Muscle of leg (tissue), 3 donors: ENCODE measurements at regions not wholly inside any gene's neighbourhood (a gene's known extent, or its start where the extent isn't known, plus 50 kb on each side); places are given as distances from the start of the nearest gene placed in this dataset.

Source experiments
- DNase-seq: peaks from one replicate; pipeline ENCODE4 v3.0.0; 2013
- H3K27ac ChIP-seq: one replicate; pipeline ENCODE4 v1.5.1; 2013; ENCODE audit warnings: mild to moderate bottlenecking, low read length, control low read depth
- H3K27me3 ChIP-seq: one replicate; pipeline ENCODE4 v1.6.1; 2013; ENCODE audit warnings: low read length; ENCODE audit not compliant: control insufficient read depth, insufficient read depth
- H3K36me3 ChIP-seq: one replicate; pipeline ENCODE4 v1.6.1; 2013; ENCODE audit warnings: low read length; ENCODE audit not compliant: control insufficient read depth, insufficient read depth
- H3K4me1 ChIP-seq: one replicate; pipeline ENCODE4 v1.6.1; 2013; ENCODE audit warnings: low read length; ENCODE audit not compliant: control insufficient read depth, insufficient read depth
- H3K4me3 ChIP-seq: one replicate; pipeline ENCODE4 v1.5.1; 2013; ENCODE audit warnings: low read length, control low read depth
- H3K9me3 ChIP-seq: replicated peaks from 2 replicates; pipeline ENCODE4 v1.6.1; 2013; ENCODE audit warnings: low read depth, low read length; ENCODE audit not compliant: control insufficient read depth
- WGBS: methylation state at CpG from one replicate; pipeline ENCODE4 v1.1.5; 2013; ENCODE audit warnings: missing lambda C conversion rate; ENCODE audit not compliant: insufficient coverage; 5-methylcytosine and 5-hydroxymethylcytosine counted together

DNA sequence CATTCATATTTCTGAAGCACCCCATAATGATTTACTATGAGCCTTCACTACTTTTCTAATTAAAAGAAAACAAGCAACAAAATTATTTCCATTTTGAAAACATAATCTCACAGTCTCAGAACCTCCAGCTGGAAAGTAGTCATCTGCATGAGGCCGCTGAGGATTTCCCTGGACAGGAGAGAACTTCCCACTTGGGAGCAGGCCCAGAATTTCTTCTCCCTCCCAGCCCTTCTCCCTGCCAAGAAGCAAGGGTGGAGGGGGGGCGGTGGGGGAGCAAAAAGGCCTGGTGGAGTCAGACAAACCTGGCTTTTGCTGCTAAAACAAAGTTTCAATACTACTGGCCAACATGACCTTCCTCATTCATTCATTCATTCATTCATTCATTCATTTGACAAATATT, 167.3 kb downstream of the PJA1 start:
- Histone ChIP-seq H3K27me3 (peaks cover 29% of the 10 kb centered on the region), H3K4me1 (peaks cover 31% of the 10 kb centered on the region), H3K36me3 (no peaks in the 10 kb centered on the region), H3K4me3 (no peak overlapping the region), H3K27ac (peak overlapping the region; percentile 55), H3K9me3 (no peaks in the 10 kb centered on the region)
- peak; percentile 89 for DNase-seq
- WGBS, result no CpG with 5 or more reads among the region's 2 CpGs

DNA sequence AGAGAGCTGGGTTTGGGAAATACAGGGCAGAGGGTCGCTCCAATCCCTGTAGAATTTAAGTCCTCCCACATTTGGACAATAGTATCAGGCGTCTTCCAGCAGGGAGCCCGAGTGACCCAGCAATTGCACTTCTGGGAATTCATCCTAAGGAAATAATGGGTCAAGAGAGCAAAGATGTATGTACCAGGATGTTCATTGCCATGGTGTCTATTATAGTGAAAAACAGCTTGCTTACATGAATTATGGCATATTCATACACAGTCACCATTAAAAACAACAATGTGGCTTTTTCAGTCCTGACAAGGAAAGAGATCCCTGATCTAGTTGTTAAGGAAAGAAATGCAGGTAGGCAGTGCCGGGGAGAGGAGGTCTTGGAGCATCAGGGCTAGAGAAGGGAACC, 167.7 kb downstream of the PJA1 start:
- DNase-seq, result no peak
- H3K9me3 ChIP-seq, result no peaks in the 10 kb centered on the region
- H3K4me1 ChIP-seq, result peaks cover 31% of the 10 kb centered on the region
- H3K4me3 ChIP-seq, result no peak overlapping the region
- H3K27me3 ChIP-seq, result peaks cover 29% of the 10 kb centered on the region
- H3K36me3 ChIP-seq, result no peaks in the 10 kb centered on the region
- H3K27ac ChIP-seq, result peak overlapping the region; percentile 55
- no CpG with 5 or more reads among the region's 4 CpGs for WGBS

DNA sequence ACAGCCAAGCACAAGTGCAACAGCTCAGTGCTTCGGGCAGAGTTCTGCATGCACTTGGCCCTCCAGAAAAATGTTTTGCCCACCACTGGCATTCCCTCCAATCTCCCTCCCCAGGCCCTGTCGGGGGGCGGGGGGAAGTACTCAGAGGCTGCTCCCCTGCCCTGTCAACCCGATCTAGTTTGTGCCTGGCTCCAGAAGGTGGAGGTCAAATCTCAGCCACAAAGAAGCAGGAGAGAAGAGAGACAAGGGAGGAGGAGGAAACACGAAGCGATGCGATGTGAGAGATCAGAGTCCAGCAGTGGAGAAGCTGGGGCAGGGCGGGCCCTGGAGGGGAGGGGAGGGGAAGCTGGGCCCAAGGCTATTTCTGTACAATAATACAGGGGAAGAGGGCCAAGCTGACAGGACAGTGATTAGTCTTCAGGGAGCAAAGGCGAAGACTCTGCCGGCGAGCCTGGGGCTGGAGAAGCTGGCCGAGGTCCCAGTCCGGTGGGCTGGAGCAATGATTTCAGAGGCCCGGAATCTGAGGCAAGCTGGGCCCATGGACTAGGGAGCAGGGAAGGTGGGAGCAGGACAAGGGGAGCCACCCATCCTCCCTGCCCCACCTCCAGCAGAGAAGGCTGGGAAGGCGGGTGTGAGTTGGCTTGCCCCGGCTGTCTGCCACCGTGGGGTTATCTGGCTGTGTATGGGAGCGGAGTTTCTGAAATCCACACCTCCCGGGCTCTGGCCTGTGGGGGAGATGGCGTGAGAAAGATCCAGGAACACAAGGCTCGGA, 167.1 kb downstream of the EFNB1 start:
- H3K4me3 ChIP-seq, result no peak overlapping the region
- 47% methylated on average over 14 of the region's 21 CpGs for WGBS
- DNase-seq, result peak; percentile 93

DNA sequence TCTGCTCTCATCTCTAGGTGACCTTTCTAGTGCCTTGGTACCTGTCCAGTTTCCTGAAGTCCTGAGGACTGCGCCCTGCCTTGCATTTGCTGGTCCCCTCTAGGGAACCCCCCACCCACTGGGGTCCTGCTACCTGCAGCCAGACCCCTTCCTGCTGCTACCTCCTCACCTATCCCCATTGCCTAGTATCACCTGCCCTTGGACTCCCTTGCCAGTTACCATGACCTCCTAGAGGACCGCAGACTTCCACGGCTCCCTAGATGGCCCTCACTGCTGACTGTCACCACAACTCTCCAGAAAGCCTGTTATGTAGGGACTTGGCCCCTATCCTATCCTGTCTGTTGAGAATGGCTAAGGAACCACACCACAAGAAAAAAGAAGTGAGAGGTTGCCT, 166.6 kb downstream of the EFNB1 start:
- peaks cover 35% of the 10 kb centered on the region for H3K4me1 ChIP-seq
- H3K4me3 ChIP-seq, result no peak overlapping the region

More for the DNA sequence above, 167.1 kb downstream of the EFNB1 start:
- Histone ChIP-seq H3K27ac (peak overlapping the region; percentile 72), H3K9me3 (no peaks in the 10 kb centered on the region), H3K4me1 (peaks cover 31% of the 10 kb centered on the region), H3K36me3 (no peaks in the 10 kb centered on the region), H3K27me3 (peaks cover 36% of the 10 kb centered on the region)

DNA sequence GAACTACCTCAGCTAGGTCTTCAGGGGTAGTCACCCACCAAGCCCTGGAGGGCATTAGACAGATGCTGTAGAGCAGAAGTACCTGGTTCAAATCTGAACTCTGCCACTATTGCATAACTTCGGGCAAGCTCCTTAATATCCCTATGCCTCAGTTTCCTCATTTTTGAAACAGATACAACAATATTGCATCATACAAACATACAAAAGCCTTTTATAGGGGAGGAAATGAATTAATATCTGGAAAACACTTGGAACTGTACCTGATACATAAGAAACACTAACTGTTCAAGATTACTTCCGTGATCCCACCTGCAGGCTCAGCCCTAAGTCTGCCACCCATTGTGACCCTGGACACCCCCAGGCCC, 166.1 kb downstream of the EFNB1 start:
- H3K4me1 ChIP-seq, result peaks cover 40% of the 10 kb centered on the region
- no peak overlapping the region for H3K4me3 ChIP-seq
- H3K27ac ChIP-seq, result no peak overlapping the region
- 94% methylated on average over 1 of the region's 2 CpGs for WGBS
- no peak for DNase-seq
- no peaks in the 10 kb centered on the region for H3K36me3 ChIP-seq
- peaks cover 36% of the 10 kb centered on the region for H3K27me3 ChIP-seq
- no peaks in the 10 kb centered on the region for H3K9me3 ChIP-seq

More for the DNA sequence above, 166.6 kb downstream of the EFNB1 start:
- DNase-seq, result no peak
- no peaks in the 10 kb centered on the region for H3K9me3 ChIP-seq
- WGBS, result 74% methylated on average over 3 of the region's 3 CpGs
- peak overlapping the region; percentile 44 for H3K27ac ChIP-seq
- H3K27me3 ChIP-seq, result peaks cover 36% of the 10 kb centered on the region
- no peaks in the 10 kb centered on the region for H3K36me3 ChIP-seq

DNA sequence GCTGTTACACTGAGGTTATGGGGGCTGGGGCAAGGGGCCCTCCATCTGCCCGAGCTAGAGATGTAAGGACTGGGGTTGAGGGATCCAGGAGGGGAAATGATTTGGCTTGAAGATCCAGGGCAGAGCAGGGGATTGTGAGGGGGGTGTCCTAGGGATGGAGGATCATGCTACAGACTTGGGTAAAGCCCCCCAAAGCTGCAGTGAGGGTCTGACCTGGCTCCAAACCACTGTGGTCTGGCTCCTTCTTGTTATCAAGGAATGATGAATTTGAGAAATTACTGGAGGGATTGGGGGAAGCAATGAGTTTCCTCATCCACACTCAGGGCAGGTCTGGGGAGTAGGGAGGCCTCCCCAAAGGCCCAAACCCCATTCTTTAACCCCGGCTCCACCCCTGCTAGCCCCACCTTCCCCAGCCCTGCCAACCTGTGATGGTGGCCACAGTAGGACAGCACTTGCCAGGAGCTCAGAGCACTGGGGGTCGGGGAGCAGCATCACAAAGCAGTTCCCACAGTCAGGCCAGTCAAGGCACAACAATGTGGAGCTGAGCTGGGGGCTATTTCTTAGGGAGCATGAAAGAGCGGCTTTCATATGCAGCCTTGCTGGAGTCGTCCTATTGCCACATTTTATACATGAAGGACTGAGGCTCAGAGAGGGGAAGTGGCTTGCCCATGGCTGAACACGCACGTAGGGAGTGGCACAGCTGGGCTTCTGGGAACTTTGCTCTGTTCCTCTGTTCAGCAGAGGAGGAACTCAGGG, 165.5 kb downstream of the EFNB1 start:
- no peak overlapping the region for H3K4me3 ChIP-seq
- DNase-seq, result no peak
- H3K9me3 ChIP-seq, result no peaks in the 10 kb centered on the region
- 51% methylated on average over 4 of the region's 7 CpGs for WGBS
- no peaks in the 10 kb centered on the region for H3K36me3 ChIP-seq
- peaks cover 38% of the 10 kb centered on the region for H3K27me3 ChIP-seq
- H3K4me1 ChIP-seq, result peaks cover 46% of the 10 kb centered on the region
- H3K27ac ChIP-seq, result no peak overlapping the region

DNA sequence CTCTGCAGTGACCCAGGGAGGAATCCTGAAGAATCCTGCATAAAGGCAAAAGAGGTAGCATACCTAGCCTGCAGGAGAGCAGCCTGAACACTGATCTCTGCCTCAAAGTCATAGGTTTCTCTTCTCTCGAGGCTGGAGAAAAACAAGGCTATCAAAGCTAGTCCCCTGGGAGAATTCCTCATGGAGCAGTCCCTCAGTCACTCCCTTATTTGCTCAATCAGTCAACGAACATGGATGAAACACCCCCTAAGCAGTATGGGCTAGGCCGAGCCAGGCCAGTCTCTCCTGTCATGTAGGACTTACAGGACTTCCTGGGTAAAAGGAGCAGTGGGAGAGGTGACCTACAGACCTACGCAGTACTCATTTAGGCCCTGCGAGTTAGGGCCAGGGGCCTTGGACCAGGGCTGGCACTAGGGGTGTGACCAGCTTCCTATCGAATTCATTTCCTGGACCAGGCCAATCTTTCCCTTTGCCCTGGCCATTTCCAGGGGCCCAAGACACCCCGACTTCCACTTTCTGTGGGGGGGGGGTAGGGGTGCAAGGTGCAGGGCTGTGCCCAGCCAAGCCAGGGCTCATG, 164.1 kb downstream of the EFNB1 start:
- no peak overlapping the region for H3K4me3 ChIP-seq
- H3K36me3 ChIP-seq, result no peaks in the 10 kb centered on the region
- 88% methylated on average over 4 of the region's 7 CpGs for WGBS
- no peak overlapping the region for H3K27ac ChIP-seq
- H3K4me1 ChIP-seq, result peaks cover 47% of the 10 kb centered on the region
- H3K27me3 ChIP-seq, result peaks cover 39% of the 10 kb centered on the region
- no peak for DNase-seq
- no peaks in the 10 kb centered on the region for H3K9me3 ChIP-seq

DNA sequence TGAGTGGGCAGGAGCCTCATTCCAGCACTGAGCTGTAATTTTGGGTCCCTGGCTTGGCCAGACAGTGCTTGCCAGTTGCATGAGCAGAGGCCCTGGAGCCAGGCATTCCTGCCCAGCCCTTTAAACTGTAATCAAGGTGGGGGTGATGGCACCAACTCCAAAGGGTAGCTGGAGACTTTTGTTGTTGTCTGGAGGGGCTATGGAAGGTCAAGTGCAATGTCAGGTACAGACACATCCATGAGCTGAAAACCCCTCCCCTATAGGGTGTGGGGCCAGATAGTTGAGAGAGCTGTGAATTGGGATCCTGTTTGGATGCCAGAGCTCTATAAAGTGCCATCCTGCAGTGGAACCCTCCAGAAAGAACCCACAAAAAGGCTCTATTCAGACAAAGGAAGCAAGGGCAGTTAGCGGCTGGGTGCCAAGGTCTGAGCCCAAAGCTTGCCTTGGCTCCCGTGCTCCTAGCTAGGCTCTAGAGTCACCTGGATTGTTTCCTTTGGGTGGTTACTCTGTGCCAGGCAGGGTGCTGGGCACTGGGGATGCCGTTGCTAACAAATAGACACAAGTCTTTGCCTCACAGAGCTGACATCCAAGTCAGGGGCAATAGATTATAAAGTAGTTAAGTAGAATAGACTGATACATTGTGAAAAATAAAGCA, 163.0 kb downstream of the EFNB1 start:
- WGBS, result 54% methylated on average over 1 of the region's 3 CpGs
- DNase-seq, result no peak
- no peak overlapping the region for H3K4me3 ChIP-seq
- peaks cover 36% of the 10 kb centered on the region for H3K27me3 ChIP-seq
- H3K27ac ChIP-seq, result no peak overlapping the region
- H3K4me1 ChIP-seq, result peaks cover 42% of the 10 kb centered on the region
- H3K36me3 ChIP-seq, result no peaks in the 10 kb centered on the region
- no peaks in the 10 kb centered on the region for H3K9me3 ChIP-seq

DNA sequence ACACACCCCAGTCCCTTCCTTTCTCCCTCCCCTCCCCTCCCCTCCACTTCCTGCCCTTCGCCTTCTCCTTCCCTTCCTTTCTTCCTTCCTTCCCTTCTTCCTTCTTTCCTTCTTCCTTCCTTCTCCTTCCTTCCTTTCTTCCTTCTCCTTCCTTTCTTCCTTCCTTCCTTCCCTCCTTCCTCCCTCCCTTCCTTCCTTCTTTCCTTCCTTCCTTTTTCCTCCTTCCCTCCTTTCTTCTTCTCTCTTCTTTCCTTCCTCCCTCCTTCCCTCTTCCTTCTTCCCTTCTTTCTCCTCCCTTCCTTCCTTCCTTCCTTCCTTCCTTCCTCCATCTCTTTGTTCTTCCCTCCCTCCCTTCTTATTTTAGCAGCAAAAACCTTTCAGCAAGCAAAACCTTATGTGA, 162.1 kb downstream of the EFNB1 start:
- H3K27me3 ChIP-seq, result peaks cover 32% of the 10 kb centered on the region
- H3K27ac ChIP-seq, result no peak overlapping the region
- WGBS, result 64% methylated on average over 1 of the region's 1 CpG
- no peak overlapping the region for H3K4me3 ChIP-seq
- H3K9me3 ChIP-seq, result no peaks in the 10 kb centered on the region
- no peaks in the 10 kb centered on the region for H3K36me3 ChIP-seq
- no peak for DNase-seq
- H3K4me1 ChIP-seq, result peaks cover 35% of the 10 kb centered on the region
